PFSK-1 (cell line): ENCODE measurements at regions not wholly inside any gene's neighbourhood (a gene's known extent, or its start where the extent isn't known, plus 50 kb on each side); places are given as distances from the start of the nearest gene placed in this dataset.

ENCODE experiments used
- FOXP2 ChIP-seq: optimal IDR thresholded peaks from 2 replicates; pipeline ENCODE3; 2011; ENCODE audit warnings: borderline replicate concordance, control low read depth, inconsistent platforms; ENCODE audit not compliant: insufficient read depth; ENCODE audit errors: extremely low read length, extremely low read depth
- POLR2AphosphoS5 ChIP-seq: IDR thresholded peaks from 2 replicates; pipeline ENCODE4 v1.6.1; 2012; ENCODE audit warnings: low read depth, mild to moderate bottlenecking, control low read depth, low read length, moderate library complexity
- SIN3A ChIP-seq: IDR thresholded peaks from 2 replicates; pipeline ENCODE4 v1.6.1; 2012; ENCODE audit warnings: mild to moderate bottlenecking, low read length, moderate library complexity, borderline replicate concordance; ENCODE audit not compliant: insufficient read depth
- TAF1 ChIP-seq: IDR thresholded peaks from 2 replicates; pipeline ENCODE4 v1.6.1; 2012; ENCODE audit warnings: low read length, control low read depth, borderline replicate concordance; ENCODE audit not compliant: insufficient read depth
- TF ChIP-seq, protein P1 (sequence below), 2 experiments: IDR thresholded peaks; 2 replicates each; pipeline versions ENCODE4 v1.6.1 to v1.8.0; 2011 to 2012; ENCODE audit warnings: low read depth in 2 of 2, low read length in 2 of 2, control low read depth in 1 of 2, inconsistent platforms in 1 of 2, mild to moderate bottlenecking in 1 of 2, moderate library complexity in 1 of 2; ENCODE audit not compliant: insufficient read depth in 1 of 2

DNA sequence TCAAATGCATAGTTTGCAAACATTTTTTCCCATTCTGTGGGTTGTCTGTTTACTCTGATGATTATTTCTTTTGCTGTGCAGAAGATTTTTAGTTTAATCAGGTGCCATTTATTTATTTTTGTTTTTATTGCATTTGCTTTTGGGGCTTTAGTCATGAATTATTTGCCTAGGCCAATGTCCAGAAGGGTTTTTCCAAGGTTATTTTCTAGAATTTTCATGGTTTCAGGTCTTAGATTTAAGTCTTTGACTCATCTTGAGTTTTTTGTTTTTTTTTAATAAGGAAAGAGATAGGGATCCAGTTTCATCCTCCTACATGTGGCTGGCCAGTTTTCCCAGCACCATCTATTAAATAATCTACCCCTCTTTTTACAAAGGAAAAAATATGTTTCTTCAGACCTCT is 57.2 kb upstream of the TMEM260 start:
- TF ChIP-seq, protein P1, sequence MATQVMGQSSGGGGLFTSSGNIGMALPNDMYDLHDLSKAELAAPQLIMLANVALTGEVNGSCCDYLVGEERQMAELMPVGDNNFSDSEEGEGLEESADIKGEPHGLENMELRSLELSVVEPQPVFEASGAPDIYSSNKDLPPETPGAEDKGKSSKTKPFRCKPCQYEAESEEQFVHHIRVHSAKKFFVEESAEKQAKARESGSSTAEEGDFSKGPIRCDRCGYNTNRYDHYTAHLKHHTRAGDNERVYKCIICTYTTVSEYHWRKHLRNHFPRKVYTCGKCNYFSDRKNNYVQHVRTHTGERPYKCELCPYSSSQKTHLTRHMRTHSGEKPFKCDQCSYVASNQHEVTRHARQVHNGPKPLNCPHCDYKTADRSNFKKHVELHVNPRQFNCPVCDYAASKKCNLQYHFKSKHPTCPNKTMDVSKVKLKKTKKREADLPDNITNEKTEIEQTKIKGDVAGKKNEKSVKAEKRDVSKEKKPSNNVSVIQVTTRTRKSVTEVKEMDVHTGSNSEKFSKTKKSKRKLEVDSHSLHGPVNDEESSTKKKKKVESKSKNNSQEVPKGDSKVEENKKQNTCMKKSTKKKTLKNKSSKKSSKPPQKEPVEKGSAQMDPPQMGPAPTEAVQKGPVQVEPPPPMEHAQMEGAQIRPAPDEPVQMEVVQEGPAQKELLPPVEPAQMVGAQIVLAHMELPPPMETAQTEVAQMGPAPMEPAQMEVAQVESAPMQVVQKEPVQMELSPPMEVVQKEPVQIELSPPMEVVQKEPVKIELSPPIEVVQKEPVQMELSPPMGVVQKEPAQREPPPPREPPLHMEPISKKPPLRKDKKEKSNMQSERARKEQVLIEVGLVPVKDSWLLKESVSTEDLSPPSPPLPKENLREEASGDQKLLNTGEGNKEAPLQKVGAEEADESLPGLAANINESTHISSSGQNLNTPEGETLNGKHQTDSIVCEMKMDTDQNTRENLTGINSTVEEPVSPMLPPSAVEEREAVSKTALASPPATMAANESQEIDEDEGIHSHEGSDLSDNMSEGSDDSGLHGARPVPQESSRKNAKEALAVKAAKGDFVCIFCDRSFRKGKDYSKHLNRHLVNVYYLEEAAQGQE (IDR thresholded peaks at IDR 0.05; ENCODE audit: insufficient read depth in 1 of 2, low read depth in 2 of 2, low read length in 2 of 2) = no peak
- TF ChIP-seq FOXP2 (no peak), SIN3A (no peak), POLR2AphosphoS5 (no peak)

DNA sequence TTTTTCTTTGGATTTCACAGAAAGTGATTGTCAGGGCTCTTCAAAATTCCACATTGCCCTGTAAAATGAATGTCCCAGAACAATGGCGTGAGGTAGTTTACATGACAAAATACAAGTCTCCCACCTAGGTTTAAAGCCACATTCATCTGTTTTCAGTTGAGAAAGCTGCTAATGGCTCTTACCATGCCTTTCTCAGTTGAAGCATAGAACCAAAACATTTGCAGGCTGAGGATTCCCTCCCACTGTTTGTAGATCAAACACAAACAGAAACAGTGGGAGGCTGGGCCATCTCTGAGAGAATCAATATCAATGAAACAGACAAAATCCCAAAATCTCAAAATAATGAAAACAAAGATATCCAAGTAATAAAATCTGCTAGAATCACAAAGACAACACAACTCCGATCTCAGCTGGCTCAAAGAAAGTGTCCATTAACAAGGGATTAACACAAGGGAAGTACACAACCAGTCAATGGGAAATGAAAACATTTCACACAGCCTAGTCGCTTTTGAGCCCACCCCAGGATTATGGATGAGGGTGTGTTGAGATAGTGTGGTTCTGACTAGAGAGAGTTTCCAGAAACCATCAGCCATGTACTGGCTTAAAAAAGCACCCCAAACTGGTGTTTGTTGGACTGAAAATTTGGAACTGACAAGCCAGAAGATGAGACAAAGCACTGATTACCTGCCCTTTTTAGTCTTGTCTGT is 54.5 kb upstream of the TMEM260 start:
- TF ChIP-seq FOXP2 = no peak
- TF ChIP-seq, protein P1 (IDR thresholded peaks at IDR 0.05; ENCODE audit: insufficient read depth in 1 of 2, low read depth in 2 of 2, low read length in 2 of 2) = no peak
- no peak for TF ChIP-seq SIN3A
- no peak for TF ChIP-seq TAF1
- TF ChIP-seq POLR2AphosphoS5 = no peak

DNA sequence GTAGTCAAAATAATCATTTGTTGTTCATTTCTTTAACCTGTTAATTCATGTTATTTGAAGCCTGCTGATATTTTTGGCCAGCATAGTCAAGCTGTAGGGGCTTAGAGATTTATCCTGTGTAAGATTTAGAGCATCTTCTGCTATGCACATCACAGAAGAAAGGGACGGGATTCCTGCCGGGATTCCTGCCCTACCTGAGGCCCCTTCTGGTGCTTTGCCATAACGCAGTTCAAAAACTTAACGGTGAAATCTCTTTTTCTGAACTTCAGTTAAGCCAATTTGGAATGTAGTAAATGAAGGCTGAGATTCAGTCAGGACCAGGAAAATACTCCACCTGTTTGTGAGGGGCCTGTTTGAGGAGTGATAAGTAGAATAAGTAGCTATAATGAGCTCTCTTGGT is 50.7 kb upstream of the TMEM260 start:
- no peak for TF ChIP-seq POLR2AphosphoS5
- no peak for TF ChIP-seq FOXP2
- TF ChIP-seq SIN3A = no peak
- TF ChIP-seq, protein P1 (IDR thresholded peaks at IDR 0.05; ENCODE audit: insufficient read depth in 1 of 2, low read depth in 2 of 2, low read length in 2 of 2) = no peak
- no peak for TF ChIP-seq TAF1
